Breast epithelium (tissue), 4 donors: ENCODE measurements at regions not wholly inside any gene's neighbourhood (a gene's known extent, or its start where the extent isn't known, plus 50 kb on each side); places are given as distances from the start of the nearest gene placed in this dataset.

ENCODE experiments used
- DNase-seq, 2 donors: peaks; one replicate each; pipeline ENCODE4 v3.0.0-alpha.2; 2019; ENCODE audit warnings: low spot score in 2 of 2
- H3K27ac ChIP-seq, 2 donors: fragments of 200-600 bp; sonication (generic) in 1 of 2; one replicate each; pipeline ENCODE4 v1.5.1; 2016 to 2019; ENCODE audit warnings: mild to moderate bottlenecking in 1 of 2
- H3K27me3 ChIP-seq, 2 donors: fragments of 200-600 bp; sonication (generic) in 1 of 2; one replicate each; pipeline versions ENCODE4 v1.5.1 to v1.6.0; 2017 to 2019; ENCODE audit warnings: control low read depth in 1 of 2, mild to moderate bottlenecking in 1 of 2
- H3K36me3 ChIP-seq: fragments of 200-600 bp; one replicate; pipeline ENCODE4 v1.5.1; 2019
- H3K4me1 ChIP-seq, 2 donors: fragments of 200-600 bp; sonication (generic); one replicate each; pipeline ENCODE4 v1.5.1; 2016 to 2019; ENCODE audit warnings: control low read depth in 1 of 2
- H3K4me3 ChIP-seq, 3 donors: fragments of 200-600 bp; sonication (generic); 1 replicate in 2 of 3; 2 replicates in 1 of 3; pipeline ENCODE4 v1.5.1; 2016 to 2019; ENCODE audit warnings: mild to moderate bottlenecking in 3 of 3, moderate library complexity in 2 of 3
- H3K9me3 ChIP-seq, 2 donors: fragments of 200-600 bp; sonication (generic) in 1 of 2; one replicate each; pipeline ENCODE4 v1.5.1; 2016 to 2019; ENCODE audit warnings: control low read depth in 1 of 2
- POLR2A ChIP-seq: fragments of 450-650 bp; IDR thresholded peaks from one replicate; pipeline ENCODE4 v1.6.1; 2016; ENCODE audit warnings: antibody characterized with exemption, mild to moderate bottlenecking, moderate library complexity
- POLR2AphosphoS5 ChIP-seq, 3 donors: sonication (generic); formaldehyde crosslinking; IDR thresholded peaks; one replicate each; pipeline ENCODE4 v1.6.1; 2017; ENCODE audit warnings: antibody characterized with exemption in 3 of 3
- intact Hi-C: fragments of 100-400 bp; cut with DNase I; formaldehyde crosslinking; loops from one replicate; pipeline ENCODE4 v1.15.1; 2023; ENCODE audit warnings: low total_unique reads
- TF ChIP-seq, protein P1 (sequence below), 3 donors: fragments of 450-650 bp; IDR thresholded peaks; one replicate each; pipeline ENCODE4 v1.5.1; 2016 to 2017; ENCODE audit warnings: antibody characterized with exemption in 3 of 3, mild to moderate bottlenecking in 3 of 3, moderate library complexity in 3 of 3

DNA sequence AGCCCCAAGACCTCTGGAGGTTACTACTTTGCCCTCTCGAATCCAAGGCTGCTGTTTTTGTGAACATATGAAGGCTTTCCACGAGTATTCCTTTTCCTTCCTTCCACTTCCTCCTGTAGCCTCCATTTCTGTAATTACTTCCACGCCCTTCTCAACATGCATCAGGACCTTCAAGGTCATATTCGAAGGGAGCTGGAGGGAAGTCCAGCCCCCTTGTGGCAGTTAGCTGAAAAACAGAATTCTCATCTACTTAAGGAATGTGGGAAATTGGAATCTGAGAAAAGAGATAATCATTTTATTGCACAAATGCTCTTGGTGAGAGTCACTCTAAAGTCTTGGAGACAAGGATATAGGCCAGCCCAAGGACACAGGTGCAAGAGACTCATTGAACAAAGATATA lies 1000.2 kb downstream of the TDRD15 start:
- H3K36me3 ChIP-seq = no peaks in the 10 kb centered on the region
- TF ChIP-seq POLR2AphosphoS5 (IDR thresholded peaks at IDR 0.05) (no peak), POLR2A (no peak)
- TF ChIP-seq, protein P1, sequence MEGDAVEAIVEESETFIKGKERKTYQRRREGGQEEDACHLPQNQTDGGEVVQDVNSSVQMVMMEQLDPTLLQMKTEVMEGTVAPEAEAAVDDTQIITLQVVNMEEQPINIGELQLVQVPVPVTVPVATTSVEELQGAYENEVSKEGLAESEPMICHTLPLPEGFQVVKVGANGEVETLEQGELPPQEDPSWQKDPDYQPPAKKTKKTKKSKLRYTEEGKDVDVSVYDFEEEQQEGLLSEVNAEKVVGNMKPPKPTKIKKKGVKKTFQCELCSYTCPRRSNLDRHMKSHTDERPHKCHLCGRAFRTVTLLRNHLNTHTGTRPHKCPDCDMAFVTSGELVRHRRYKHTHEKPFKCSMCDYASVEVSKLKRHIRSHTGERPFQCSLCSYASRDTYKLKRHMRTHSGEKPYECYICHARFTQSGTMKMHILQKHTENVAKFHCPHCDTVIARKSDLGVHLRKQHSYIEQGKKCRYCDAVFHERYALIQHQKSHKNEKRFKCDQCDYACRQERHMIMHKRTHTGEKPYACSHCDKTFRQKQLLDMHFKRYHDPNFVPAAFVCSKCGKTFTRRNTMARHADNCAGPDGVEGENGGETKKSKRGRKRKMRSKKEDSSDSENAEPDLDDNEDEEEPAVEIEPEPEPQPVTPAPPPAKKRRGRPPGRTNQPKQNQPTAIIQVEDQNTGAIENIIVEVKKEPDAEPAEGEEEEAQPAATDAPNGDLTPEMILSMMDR (IDR thresholded peaks at IDR 0.05) = no peak
- H3K9me3 ChIP-seq = peaks cover 0 to 6% of the 10 kb centered on the region in 2 donors
- intact Hi-C loops = no loop called here
- no peak overlapping the region for H3K4me3 ChIP-seq
- no peaks in the 10 kb centered on the region for H3K4me1 ChIP-seq
- H3K27ac ChIP-seq = no peak overlapping the region
- DNase-seq = no peak
- H3K27me3 ChIP-seq = no peaks in the 10 kb centered on the region

DNA sequence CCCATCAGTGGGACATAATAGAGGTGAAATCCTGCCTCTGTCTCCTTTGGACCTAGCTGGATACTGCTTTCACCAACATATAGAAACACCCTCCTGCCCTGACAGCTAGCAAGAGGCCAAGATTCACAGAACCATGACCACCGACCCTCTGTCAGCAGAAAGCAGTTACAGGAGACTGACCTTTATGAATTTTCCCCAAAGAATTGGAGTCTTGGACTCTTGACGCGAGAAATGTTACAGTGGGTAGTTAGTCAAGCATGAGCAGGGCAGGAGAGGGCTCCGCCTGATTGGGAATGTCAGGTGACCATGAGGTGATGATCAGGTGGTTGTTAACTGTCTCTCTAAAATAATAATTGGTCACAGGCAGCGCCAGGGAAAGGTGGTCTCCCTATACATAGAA lies 1002.3 kb downstream of the TDRD15 start:
- TF ChIP-seq POLR2A = no peak
- no peak for TF ChIP-seq POLR2AphosphoS5 (IDR thresholded peaks at IDR 0.05)
- TF ChIP-seq, protein P1 (IDR thresholded peaks at IDR 0.05) = no peak
- H3K27me3 ChIP-seq = no peaks in the 10 kb centered on the region
- peaks cover 0 to 6% of the 10 kb centered on the region in 2 donors for H3K9me3 ChIP-seq
- intact Hi-C loops = no loop called here
- H3K4me3 ChIP-seq = no peak overlapping the region
- no peaks in the 10 kb centered on the region for H3K4me1 ChIP-seq
- H3K36me3 ChIP-seq = no peaks in the 10 kb centered on the region
- DNase-seq = no peak
- H3K27ac ChIP-seq = no peak overlapping the region

DNA sequence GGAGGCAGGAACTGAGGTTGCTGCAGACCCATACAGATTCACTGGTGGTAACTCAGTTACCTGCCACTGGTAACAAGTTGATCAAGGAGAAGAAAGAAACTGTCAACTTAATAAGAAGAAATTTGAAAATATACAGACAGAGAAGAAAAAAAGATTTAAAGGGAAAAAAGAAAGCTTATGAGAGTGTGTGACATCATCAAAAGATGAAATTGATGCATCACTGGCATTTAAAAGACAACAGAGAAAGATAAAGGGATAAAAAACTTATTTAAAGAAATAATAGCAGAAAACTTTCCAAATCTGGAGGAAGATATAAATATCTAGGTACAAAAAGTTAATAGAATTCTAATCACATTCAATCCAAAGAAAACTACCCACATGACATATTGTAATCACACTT lies 1003.2 kb downstream of the TDRD15 start:
- Histone ChIP-seq H3K27ac (no peak overlapping the region), H3K4me3 (no peak overlapping the region), H3K27me3 (no peaks in the 10 kb centered on the region), H3K9me3 (peaks cover 0 to 6% of the 10 kb centered on the region in 2 donors), H3K36me3 (no peaks in the 10 kb centered on the region), H3K4me1 (no peaks in the 10 kb centered on the region)
- TF ChIP-seq POLR2A (no peak), POLR2AphosphoS5 (IDR thresholded peaks at IDR 0.05) (no peak)
- TF ChIP-seq, protein P1 (IDR thresholded peaks at IDR 0.05) = no peak
- intact Hi-C loops = no loop called here
- DNase-seq = no peak

DNA sequence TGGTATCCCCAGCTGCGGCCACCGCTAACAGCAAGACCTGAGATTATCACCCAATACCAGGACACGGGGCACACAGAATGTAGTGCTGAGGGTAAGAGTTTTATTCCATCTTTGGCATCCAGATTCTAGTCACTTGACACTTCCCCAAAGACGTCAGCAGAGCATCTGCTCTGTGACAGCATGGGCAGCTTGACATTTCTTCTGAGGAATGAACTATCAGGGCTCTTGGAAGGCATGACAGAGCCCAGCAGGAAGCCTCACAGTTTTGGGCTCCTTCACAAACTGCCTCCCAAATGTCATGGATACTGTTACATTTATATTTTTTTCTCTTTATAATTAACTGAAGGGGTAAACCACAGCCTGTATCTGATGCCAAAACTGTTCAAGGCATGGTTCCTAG lies 1010.7 kb downstream of the TDRD15 start:
- TF ChIP-seq, protein P1 (IDR thresholded peaks at IDR 0.05) = no peak
- TF ChIP-seq POLR2AphosphoS5 (IDR thresholded peaks at IDR 0.05) (no peak), POLR2A (no peak)
- Histone ChIP-seq H3K36me3 (no peaks in the 10 kb centered on the region), H3K27ac (no peak overlapping the region), H3K27me3 (no peaks in the 10 kb centered on the region), H3K9me3 (no peaks in the 10 kb centered on the region), H3K4me1 (no peaks in the 10 kb centered on the region), H3K4me3 (no peak overlapping the region)
- intact Hi-C loops = no loop called here
- DNase-seq = no peak

DNA sequence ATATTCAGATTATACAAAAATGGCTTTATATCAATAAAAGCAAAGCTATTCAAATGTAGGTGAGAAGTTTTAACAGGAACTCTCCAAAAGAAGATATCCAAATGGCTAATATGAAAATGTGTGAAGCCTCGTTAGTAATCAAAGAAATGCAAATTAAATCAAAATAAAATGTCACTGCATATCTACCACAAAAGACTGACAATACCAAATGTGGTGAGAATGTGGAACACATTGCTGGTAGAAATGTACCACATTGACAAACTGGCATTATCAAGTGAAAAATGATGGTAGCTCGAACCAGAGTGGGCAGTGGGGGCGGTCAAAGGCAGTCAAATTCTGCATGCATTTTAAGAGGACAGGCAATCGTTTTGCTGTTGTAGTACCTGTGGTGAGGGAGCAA lies 1012.7 kb downstream of the TDRD15 start:
- TF ChIP-seq POLR2AphosphoS5 (IDR thresholded peaks at IDR 0.05) (no peak), POLR2A (no peak)
- TF ChIP-seq, protein P1 (IDR thresholded peaks at IDR 0.05) = no peak
- Histone ChIP-seq H3K9me3 (no peaks in the 10 kb centered on the region), H3K36me3 (no peaks in the 10 kb centered on the region), H3K27me3 (no peaks in the 10 kb centered on the region), H3K27ac (no peak overlapping the region), H3K4me1 (no peaks in the 10 kb centered on the region), H3K4me3 (no peak overlapping the region)
- DNase-seq = no peak
- intact Hi-C loops = no loop called here
